ENCODE measurements at regions not wholly inside any gene's neighbourhood (a gene's known extent, or its start where the extent isn't known, plus 50 kb on each side); places are given as distances from the start of the nearest gene placed in this dataset.

DNA sequence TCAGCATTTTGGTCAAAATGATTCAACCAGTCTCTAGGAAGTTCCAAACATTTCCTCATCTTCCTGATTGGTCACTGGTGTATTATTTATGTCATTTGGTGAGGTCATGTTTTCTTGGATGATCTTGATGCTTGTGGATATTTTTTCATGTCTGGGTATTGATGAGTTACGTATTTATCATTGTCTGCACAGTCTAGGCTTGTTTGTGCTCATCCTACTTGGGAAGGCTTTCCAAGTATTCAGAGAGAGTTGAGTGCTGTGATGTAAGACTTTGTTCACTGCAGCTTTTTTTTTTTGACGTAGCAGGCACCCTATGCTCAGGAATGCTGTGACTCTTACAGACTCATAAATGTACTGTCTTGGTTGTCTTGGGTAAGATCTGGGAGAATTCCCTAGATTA is 509.5 kb downstream of the SLITRK1 start:
- FAIRE-seq: no peak
- Histone ChIP-seq H3K27me3 (no peaks in the 10 kb centered on the region), H3K9me3 (no peaks in the 10 kb centered on the region), H3K4me1 (no peaks in the 10 kb centered on the region), H3K4me3 (no peak overlapping the region), H3K36me3 (no peaks in the 10 kb centered on the region), H3K27ac (no peak overlapping the region)
- no peak for ATAC-seq
- no peak for DNase-seq
- TF ChIP-seq, protein P1, sequence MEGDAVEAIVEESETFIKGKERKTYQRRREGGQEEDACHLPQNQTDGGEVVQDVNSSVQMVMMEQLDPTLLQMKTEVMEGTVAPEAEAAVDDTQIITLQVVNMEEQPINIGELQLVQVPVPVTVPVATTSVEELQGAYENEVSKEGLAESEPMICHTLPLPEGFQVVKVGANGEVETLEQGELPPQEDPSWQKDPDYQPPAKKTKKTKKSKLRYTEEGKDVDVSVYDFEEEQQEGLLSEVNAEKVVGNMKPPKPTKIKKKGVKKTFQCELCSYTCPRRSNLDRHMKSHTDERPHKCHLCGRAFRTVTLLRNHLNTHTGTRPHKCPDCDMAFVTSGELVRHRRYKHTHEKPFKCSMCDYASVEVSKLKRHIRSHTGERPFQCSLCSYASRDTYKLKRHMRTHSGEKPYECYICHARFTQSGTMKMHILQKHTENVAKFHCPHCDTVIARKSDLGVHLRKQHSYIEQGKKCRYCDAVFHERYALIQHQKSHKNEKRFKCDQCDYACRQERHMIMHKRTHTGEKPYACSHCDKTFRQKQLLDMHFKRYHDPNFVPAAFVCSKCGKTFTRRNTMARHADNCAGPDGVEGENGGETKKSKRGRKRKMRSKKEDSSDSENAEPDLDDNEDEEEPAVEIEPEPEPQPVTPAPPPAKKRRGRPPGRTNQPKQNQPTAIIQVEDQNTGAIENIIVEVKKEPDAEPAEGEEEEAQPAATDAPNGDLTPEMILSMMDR (IDR thresholded peaks at IDR 0.05): no peak
- intact Hi-C loops (cut with DNase I): no loop called here
- WGBS, 2 donors: 36 to 49% methylated on average over 2 of the region's 2 CpGs

DNA sequence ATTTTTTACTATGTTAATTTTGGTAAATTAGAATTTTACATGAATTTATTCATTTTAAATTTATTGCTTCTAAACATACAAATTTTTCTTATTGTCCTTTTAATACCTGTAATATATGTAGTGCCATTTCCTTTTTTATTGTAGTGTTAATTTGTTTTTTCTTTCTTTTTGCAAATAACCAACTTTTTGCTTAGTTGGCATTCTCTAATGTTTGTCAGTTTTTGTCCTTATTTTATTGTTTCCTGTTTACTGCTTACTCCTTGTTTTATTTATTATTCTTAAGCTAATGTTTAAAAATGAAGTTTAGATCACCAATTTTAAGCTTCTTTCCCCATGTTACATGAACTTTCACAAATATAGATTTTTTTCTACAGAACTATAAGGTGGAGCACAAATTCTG is 516.6 kb downstream of the SLITRK1 start:
- no peak for DNase-seq
- ATAC-seq: no peak
- H3K4me1 ChIP-seq: no peaks in the 10 kb centered on the region
- H3K27me3 ChIP-seq: no peaks in the 10 kb centered on the region
- no peaks in the 10 kb centered on the region for H3K9me3 ChIP-seq
- no peaks in the 10 kb centered on the region for H3K36me3 ChIP-seq
- TF ChIP-seq, protein P1 (IDR thresholded peaks at IDR 0.05): no peak
- no peak overlapping the region for H3K4me3 ChIP-seq
- intact Hi-C loops (cut with DNase I): no loop called here
- no peak for FAIRE-seq
- H3K27ac ChIP-seq: no peak overlapping the region

DNA sequence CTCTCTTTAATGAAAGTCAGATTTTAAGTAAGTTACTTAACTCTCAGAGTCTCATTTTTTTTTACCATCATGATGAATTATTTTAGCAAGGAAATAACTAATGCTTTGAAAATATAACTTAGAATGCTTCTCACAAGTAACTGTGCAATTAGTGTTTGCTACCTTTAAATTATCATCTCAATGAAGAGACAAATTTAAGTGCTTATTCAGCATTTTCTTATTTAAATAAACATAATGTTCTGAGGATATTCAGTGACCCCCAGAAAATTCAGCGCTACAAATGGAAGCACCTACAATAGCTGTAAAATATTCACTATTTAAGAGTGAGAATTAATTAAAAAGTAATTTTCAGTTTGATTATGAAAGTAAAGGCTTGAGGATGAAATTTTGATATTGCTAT is 527.2 kb downstream of the SLITRK1 start:
- Histone ChIP-seq H3K27ac (no peak overlapping the region), H3K36me3 (no peaks in the 10 kb centered on the region), H3K27me3 (no peaks in the 10 kb centered on the region), H3K4me3 (no peak overlapping the region), H3K4me1 (no peaks in the 10 kb centered on the region), H3K9me3 (no peaks in the 10 kb centered on the region)
- intact Hi-C loops (cut with DNase I): no loop called here
- FAIRE-seq (no peak), ATAC-seq (no peak), DNase-seq (no peak)
- WGBS, 2 donors: 90% methylated on average over 1 of the region's 1 CpG
- TF ChIP-seq, protein P1 (IDR thresholded peaks at IDR 0.05): no peak

DNA sequence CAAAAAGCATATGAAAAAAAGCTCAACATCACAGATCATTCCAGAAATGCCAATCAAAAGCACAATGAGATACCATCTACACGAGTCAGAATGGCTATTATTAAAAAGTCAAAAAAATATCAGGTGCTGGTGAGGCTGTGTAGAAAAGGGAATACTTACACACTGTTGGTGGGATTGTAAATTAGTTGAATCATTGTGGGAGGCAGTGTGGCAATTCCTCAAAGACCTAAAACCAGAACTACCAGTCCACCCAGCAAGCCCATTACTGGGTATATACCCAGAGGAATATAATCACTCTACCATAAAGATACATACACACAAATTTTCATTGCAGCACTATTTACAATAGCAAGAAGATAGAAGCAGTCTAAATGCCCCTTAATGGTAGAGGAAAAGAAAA is 529.9 kb downstream of the SLITRK1 start:
- no peaks in the 10 kb centered on the region for H3K9me3 ChIP-seq
- intact Hi-C loops (cut with DNase I): no loop called here
- WGBS, 2 donors: 41 to 48% methylated on average over 1 of the region's 1 CpG
- no peaks in the 10 kb centered on the region for H3K4me1 ChIP-seq
- DNase-seq: no peak
- no peak overlapping the region for H3K4me3 ChIP-seq
- H3K27ac ChIP-seq: no peak overlapping the region
- H3K36me3 ChIP-seq: no peaks in the 10 kb centered on the region
- no peak for ATAC-seq
- FAIRE-seq: no peak
- H3K27me3 ChIP-seq: no peaks in the 10 kb centered on the region
- TF ChIP-seq, protein P1 (IDR thresholded peaks at IDR 0.05): no peak

DNA sequence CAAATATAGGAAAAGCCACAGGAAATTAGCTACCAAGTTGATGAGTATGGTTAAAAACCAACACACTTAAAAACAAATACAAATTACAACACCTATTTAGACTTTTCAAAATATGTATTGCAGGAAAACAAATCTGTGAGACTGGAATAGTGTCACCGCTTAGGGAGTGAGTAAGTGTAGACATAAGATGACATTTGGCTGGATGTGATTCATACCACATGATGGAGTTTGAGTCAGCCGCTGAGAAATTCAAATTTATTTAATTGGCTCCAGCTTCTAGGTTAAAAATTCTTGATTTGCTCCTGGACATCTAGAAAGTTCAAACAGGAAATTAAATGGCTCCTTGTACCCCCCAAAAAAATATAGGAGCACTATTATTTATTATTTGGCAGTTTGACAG is 531.7 kb downstream of the SLITRK1 start:
- no peaks in the 10 kb centered on the region for H3K4me1 ChIP-seq
- H3K36me3 ChIP-seq: no peaks in the 10 kb centered on the region
- H3K4me3 ChIP-seq: no peak overlapping the region
- H3K27me3 ChIP-seq: no peaks in the 10 kb centered on the region
- 86 to 92% methylated on average over 2 of the region's 2 CpGs for WGBS, 2 donors
- DNase-seq: no peak
- H3K27ac ChIP-seq: no peak overlapping the region
- intact Hi-C loops (cut with DNase I): no loop called here
- TF ChIP-seq, protein P1 (IDR thresholded peaks at IDR 0.05): no peak
- ATAC-seq: no peak
- FAIRE-seq: no peak
- no peaks in the 10 kb centered on the region for H3K9me3 ChIP-seq

Data from pancreas (tissue), 10 donors.